ENCODE measurements at regions not wholly inside any gene's neighbourhood (a gene's known extent, or its start where the extent isn't known, plus 50 kb on each side); places are given as distances from the start of the nearest gene placed in this dataset.

DNA sequence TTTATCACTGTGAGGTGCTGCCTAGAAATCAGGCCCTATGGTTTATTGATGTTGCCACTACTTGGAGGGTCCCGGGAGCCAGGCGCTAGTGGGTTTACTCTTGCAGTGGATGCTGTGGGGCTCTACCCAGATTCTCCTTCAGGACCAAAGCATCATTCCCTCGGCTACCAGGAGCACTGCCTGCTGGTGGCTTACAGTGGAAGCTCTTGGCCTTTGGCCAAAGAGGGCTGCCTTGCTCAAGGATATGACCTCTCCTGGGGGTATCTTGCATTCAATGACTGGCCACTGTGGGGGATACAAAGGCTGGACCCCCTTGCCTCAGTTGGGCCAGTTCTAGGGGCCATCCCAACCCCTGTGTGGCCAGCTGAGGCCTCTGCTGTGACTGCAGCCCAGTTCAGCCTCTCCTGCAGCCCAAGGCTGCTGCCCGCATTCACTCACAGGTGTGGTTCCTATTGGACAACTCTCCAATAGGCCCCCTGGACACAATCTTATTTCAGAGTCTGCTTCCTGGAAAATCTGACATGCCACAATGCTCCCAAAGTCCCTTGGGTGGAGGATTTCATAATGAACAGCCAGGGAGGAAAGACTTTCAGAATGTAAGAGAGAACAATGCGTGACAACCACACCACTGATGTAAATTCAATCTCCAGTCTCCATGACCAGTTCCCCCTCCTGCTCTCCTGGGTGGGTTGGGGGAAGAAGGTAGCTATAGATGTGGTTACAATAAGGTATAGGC, 196.3 kb downstream of the SNX10 start:
- DNase-seq (ENCODE audit: low spot score), result no peak

DNA sequence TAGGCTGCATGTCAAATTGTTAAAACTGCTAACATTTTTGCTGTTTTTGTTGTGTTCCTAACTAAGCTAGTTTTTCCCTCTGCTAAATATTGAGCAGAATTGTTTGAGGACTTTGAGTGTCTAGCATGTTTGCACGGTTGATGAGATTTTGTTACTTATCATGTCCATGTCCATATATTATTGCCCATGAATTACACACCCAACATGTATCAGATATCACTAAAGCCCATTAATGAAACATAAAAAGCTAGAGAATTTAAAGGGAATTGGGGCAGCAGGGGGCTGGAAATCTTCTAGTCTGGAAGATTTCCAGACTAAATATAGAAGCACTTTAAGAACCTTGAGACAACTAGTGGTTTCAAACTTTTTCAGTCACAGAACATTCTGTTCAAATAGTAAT, 197.7 kb downstream of the SNX10 start:
- no peak for DNase-seq (ENCODE audit: low spot score)

DNA sequence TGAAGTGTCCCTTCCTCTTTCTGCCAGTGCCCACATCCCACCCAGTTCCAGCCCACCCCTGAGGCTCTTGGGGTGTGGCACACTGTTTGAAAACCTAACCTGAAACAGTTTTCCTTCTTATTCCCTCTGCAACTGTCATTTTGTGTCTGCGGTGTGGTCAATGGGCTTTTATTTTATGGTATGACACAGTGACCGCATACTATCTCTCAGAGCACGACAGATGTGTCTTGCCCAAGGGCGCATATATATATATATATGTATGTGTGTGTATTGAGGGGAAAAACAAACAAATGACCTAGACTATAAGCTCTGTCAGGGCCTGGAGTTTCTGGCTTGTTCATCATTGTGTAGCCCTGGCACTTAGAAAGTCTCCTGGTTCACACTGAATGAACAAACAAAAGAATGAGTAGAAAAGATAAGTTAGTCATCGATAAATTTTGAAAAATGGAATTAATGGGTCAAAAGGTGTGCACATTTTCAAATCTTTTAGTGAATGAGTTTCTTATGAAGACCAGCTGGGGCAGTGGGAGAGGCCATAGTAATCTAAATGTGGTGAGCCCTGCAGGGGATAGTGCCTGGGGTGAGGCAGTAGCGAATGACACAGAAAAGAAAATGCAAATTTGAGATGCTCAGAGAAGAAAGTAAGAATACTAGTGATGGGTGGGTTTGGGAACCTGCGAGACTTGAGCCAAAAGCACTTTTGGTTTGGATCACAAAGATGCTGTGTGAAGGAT, 198.4 kb downstream of the SNX10 start:
- DNase-seq (ENCODE audit: low spot score), result no peak

DNA sequence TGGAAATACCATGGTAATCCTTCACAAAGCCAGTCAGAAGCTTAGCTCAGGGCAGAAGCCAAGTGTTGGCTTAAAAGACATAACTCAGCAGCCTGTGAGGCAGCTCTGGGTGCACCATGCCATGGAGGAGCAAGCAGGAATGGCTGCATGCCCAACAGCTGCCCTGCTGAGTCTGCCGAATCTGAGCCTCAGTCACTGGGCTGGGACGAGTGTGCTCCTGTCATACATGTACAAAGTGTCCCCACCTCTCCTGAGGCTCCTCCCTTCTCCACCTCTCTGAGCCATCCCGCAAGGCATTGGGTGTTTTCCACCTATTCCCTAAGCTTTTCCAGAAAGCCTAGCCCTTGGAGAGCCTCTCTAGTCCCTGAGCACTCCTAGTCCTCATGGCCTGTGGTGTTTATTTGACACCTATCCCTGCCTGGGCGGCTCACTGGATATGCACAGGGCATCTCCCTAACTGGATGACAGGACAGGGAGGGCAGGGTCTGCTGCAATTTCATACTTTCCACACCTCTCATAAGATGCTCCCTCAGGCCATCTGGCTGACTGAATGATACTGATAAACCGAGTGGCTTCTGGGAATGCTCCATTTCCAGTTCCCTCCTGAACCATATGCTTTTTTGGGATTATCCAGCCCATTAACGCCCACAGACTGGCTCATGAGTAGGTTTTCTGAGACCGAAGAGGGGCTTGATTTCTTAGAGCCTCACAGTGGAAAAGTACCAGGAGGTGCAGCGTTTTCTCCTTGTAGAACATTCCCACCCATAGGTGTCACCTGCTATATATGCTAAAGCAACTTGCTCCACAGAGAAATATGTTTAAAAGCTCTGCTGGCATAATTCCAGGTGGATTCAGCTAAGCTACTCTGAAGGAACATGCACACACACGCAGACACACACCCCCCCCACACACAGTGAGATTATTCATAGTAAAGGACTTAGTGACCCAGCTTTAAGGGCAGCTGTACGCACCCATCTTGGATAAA, 199.3 kb downstream of the SNX10 start:
- DNase-seq (ENCODE audit: low spot score), result no peak

DNA sequence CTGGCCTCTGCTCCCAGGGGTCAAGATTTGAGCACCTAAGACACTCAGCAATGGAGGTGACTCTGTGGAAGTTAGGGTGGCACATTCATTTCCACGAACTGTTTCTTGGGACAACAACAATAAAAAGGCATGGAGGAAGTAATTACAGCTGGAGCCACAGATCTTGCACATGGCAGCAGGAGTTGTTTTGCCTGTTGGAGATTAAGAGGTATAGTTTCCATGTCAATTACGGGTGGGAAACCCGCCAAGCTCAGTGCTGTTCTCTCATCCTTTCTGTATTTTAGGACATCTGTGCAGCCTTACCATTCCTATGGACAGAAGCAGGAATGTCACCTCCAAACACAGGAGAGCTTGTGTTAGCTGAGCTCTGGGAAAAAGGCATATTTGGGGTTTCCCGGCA, 201.2 kb downstream of the SNX10 start:
- DNase-seq (ENCODE audit: low spot score), result no peak

DNA sequence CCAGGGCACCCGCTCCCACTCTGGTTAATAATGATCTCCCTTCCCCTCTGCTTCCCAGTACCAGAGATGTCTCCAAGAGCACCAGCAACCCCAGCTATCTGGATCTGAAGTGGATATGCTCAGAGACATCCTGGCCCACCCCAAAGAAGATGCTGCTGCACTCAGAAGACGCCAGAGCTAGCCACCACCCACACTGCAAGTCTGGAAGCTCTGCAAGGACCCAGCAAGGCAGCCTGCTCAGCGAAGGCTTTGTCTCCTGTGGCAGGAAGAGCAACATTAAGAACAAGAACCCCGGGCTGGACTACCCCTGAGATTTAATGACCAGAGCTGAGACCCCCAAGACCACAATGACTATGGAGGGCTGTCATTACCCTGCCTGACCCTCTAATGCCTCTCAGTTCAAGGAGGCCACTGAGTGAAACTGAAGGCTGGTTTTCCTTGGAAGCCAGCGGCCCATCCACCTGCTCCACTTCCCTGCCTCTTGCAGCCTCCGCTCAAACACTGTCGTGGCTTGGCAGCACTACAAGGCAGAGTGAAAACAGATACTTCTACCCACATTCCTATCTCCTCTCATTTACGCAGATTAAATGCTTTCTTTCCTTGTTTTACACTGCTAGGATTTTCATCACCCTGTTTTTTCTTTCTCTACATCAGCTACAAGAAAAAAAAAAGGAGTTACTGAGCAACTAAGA, 202.2 kb downstream of the SNX10 start:
- DNase-seq (ENCODE audit: low spot score), result no peak

DNA sequence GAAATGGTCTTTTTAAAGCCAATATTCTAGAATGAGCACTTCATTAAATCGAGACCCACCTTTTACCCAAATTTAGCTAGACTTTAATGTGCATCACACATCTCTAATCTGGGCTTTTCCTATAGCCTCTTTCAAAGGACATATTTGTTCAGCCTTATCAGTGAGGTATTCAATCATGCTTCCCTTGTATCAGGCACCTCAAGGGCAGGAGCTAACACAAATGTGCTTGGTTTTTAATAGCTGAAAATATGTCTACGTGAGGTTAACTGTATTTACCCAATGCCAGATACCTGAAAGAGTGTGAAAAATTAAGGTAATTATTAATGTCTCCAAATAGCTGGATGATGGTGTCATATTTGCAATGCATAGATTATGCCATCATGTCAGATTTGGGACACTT, 203.9 kb downstream of the SNX10 start:
- DNase-seq (ENCODE audit: low spot score), result no peak

DNA sequence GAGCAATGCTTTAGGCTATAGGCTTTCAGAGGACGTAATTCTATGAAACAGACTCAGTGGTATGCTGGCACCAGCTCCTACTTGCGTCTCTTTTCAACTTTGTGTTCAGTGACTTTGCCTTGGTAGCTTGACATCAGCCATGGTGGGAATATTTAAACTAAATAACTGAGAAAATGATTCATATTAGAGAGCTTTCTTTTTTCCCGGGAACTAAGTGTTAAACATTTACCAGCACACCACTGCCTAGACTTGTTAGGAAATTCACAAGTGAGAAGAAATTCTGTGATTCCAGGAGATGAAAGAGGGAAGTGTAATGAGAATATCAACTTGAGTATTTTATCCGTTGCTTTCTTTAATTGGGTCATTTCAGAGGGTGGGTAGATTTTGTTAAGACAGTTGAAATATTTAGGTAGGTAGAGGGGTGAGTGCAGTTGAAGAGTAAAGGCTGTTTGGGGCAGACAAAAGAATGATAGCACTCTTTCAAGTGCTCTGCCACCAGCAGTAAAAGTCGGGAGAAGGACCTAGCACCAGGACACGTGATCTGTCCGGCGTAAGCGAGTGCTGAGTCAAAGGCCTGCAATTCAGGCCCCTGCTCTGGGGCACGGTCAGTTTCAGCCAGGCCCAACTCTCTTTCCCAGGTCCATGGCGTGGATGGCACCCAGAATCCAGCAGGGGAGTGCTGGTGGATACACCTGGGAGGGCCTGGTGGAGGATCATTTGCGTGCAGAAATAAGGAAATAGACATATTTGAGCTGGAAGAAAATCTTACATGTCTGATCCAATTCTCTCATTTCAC, 206.3 kb downstream of the SNX10 start:
- no peak for DNase-seq (ENCODE audit: low spot score)

DNA sequence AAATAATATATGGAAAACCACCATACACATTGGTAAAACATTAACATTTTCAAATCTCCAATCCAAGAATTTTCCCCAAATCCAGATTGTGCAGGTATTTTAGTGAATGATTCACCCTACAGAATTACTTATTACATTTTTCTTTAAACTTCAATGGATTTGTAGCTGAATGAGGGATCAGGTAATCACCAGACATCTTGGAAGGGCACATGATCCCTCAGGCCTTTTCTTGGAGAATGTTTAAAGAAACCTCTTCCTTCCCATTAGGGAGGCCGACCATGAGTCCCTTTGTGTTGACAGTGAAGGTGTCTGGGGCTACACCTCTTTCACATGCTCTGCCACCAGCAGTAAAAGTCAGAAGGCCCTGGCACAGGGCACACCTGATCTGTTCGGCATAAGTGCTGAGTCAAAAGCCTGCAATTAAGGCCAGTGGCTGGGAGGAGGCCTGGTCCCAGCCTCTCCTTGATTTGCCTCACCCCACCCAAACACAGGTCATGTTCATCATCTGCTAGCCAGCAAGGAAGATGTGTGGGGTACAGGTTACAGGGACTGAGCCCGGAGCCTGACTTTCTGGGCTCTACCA, 207.7 kb downstream of the SNX10 start:
- no peak for DNase-seq (ENCODE audit: low spot score)

DNA sequence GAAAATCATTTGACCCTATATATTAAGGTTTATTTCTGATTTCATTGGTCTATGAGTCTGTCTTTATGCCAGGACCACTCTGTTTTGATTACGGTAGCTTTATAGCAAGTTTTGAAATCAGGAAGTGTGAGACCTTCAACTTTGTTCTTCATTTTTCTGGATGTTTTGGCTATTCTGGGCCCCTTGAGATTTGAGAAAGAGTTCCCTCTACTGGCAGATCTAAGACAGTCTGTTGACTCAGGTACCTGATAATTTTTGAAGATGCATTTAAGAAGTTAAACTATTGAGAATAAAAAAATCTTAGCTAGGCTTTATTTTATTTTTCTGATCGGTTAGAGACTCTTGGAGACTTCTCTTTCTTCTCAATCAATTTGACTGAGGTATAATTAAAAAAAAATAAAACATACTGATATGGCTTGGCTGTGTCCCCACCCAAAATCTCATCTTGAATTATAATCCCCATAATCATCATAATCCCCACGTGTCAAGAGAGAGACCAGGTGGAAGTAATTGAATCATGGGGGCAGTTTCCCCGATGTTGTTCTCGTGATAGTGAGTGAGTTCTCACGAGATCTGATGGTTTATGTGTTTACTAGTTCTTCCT, 209.2 kb downstream of the SNX10 start:
- DNase-seq (ENCODE audit: low spot score), result peak; percentile 82

DNA sequence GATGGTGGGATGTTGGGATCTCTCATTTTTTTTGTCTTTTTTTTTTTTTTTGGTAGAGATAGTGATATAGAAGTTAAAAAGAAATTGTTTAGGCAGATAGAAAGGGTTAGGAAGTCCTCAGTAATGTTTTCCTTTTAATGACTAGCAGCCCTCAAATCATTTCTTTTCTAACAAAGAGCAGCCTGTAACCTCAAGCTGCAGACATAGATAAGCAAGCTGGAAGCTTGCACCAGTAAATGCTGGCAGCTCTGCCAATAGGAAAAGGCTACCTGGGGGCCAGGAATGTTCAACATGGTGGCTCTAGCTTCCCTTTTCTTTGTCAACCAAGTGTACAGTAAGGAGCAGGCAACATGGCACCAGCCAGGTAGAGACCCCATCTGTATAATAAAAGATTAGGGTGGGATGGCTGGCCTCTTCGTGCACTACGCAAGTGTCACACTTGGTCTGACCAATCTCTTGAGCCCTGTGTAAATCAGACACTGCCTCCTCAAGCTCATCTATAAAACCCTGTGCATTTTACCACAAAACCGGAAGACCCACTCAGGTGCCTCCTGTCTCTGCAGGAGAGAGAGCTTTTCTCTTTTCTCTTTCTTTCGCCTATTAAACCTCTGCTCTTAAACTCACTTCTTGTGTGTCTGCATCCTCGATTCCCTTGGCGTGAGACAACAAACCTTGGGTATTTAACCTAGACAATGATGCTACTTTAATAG, 212.9 kb downstream of the SNX10 start:
- DNase-seq (ENCODE audit: low spot score), result no peak

DNA sequence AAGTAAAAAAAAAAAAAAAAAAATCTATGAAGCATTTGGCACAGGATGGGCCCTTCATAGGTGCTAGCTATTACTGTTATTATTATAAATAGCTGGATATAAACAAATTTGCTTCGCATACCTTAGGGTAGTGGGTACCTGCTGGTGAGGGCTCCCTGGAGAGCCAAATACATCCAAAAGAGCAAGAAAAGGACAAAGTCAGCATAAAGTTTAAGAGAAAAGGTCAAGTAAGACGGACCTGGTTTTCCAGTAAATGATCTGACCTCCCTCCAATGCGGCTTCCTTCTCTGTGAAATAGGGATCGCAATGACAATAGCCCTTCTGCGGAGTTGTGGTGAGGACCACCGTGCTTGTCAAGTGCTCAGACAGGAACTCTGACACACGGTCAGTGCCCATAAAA, 214.5 kb downstream of the SNX10 start:
- no peak for DNase-seq (ENCODE audit: low spot score)

DNA sequence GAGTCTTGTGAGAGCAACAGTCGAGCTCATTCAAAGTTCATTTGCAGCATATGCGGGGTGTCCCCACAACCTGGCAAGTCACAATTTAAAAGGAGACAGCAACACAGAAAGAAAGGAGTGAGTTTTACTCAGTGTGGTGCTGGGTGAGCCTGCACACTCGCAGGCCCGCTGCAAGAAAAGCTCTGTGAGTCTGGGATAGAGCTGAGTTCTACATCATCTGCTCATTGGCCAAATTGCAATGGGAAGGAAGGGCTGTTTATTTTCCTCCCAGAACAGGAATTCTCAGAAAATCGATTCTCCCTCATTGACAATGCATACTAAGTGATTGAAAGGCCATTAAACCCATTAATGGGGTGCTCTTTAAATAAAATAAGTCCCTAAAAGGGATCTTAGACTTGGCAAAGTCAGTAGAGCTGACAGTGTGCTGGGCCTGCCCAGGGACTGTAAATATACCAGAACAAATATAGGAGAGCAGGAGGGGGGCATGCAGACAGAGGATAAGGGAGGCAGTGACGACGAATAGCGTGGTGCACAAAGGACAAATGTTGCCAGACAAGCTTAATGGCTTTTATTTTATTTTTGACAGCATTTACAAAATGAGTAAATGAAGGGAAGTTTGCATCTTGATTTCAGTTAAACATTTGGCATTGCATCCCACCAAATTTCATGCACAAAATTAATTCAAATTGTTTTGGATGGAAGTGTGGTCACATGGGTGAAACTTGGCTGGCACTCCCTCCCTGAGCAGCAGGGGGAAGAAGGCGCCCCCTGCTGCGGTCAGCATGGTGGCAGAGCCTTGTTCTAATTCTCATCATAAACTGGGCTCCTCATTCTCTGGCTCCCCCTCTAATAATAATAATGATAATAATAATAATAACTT, 215.7 kb downstream of the SNX10 start:
- peak; percentile 14 for DNase-seq (ENCODE audit: low spot score)

DNA sequence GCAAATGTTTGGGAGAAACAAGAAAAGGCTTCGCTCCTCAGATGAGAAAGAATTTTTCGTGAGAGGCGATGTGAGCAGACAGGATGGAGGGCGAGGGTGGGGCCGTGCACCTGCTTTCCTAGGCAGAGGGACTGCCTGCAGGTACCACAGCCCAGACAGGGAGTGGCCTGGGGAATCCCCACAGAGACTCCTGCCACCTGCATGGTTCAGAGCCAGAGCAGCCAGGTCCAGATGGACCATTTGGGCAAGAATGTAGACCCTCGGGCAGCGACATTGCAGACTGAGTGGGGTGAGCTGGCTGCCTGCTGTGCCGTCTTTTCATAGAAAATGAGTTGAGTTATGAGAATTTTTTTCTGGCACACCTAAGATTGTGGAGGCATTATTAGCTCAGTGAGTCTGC, 216.8 kb downstream of the SNX10 start:
- no peak for DNase-seq (ENCODE audit: low spot score)

DNA sequence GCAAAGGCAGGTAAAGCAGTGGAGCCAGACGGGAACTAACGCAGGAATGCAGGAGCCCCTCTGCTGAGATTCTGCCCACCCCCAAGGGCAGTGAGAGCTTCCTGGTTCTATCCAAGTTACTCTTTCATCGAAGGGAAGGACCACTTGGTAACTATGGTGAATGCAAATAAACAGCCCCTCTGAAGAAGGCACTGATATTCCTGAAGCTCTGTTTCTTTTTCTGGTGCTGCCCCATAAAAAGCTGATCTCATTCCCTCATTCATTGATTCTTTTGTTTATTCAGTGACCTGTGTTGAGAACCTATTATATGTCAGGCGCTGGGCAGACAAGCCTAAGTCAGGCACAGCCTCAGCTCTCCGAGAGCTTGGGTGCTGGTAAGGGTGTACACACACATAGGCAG, 217.3 kb downstream of the SNX10 start:
- no peak for DNase-seq (ENCODE audit: low spot score)

DNA sequence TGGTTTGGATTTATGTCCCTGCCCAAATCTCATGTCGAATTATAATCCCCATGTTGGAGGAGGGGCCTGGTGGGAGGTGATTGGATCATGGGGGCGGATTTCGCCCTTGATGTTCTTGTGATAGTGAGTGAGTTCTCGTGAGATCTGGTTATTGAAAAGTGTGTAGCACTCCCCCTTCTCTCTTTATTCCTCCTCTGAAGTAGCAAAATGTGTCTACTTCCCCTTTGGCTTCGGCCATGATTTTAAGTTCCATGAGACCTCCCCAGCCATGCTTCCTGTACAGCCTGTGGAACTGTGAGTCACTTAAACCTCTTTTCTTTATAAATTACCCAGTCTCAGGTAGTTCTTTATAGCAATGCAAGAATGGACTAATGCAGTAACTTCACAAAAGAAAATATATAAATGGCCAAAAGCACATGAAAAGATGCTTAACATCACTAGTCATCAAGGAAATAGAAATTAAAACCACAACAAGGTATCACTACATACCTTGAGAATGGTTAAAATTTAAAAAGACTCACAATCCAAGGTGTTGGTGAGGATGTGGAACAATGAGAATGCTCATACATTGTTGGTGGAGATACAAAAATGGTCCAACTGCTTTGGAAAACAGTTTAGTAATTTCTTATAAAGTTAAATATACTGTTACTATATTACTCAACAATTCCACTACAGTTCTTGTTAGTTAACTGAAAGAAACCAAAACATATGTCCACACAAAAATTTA, 218.7 kb downstream of the SNX10 start:
- DNase-seq (ENCODE audit: low spot score), result no peak

DNA sequence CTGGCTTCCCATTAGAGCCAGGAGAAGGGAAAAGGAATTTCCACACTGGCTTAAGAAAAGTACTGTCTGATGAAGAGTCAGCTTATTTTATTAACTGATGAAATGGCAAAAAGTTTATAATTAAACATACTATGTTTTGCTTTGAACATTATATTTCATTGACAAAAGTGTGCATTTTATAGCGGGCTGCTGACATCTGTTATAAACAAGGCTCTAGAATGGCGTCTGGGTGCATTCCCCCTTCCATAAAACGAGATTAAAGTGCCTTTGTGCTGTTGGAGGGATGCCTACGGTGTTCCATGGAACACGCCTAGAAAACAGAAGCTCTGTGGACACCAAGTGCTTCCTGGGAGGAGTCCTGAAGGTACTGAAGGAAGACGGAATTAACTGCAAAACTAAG, 220.2 kb downstream of the SNX10 start:
- DNase-seq (ENCODE audit: low spot score), result no peak

DNA sequence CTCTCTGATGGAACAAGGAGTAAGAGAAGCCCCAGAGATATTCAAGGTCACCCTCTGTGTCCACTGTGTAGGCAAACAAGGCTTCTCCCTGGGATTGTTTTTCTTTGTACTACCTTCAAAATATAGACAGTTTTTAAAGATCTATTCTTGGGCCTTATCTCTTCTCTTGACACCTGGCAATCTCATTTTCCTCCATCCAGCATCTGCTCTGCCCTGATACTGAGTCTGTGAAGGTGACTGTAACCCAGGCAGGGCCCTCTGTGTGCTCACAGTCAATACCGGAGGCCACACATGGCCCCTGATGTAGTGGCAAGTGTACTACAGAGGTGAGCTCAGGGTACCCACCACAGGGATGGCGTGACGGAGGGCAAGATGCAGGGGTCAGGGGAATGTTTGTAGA, 221.1 kb downstream of the SNX10 start:
- DNase-seq (ENCODE audit: low spot score), result no peak

Data from NAMALWA (cell line).